ENCODE measurements at regions not wholly inside any gene's neighbourhood (a gene's known extent, or its start where the extent isn't known, plus 50 kb on each side); places are given as distances from the start of the nearest gene placed in this dataset.

GRCh38 chr18:70645971-70646370 is 357.1 kb downstream of the SOCS6 start:
- TF ChIP-seq CREB1 (IDR thresholded peaks at IDR 0.05; ENCODE audit: low read depth) (no peak), YY1 (IDR thresholded peaks at IDR 0.05; ENCODE audit: low read depth) (no peak), TEAD4 (IDR thresholded peaks at IDR 0.05) (no peak), USF1 (IDR thresholded peaks at IDR 0.05) (no peak), ZBTB7A (IDR thresholded peaks at IDR 0.05; ENCODE audit: low read depth) (no peak)

- TF ChIP-seq YY1 (IDR thresholded peaks at IDR 0.05; ENCODE audit: low read depth) (no peak), EP300 (IDR thresholded peaks at IDR 0.05; ENCODE audit: borderline replicate concordance) (no peak), USF1 (IDR thresholded peaks at IDR 0.05) (no peak), NFIC (IDR thresholded peaks at IDR 0.05) (no peak), ZBTB7A (IDR thresholded peaks at IDR 0.05; ENCODE audit: low read depth) (no peak), EGR1 (IDR thresholded peaks at IDR 0.05) (no peak), CREB1 (IDR thresholded peaks at IDR 0.05; ENCODE audit: low read depth) (no peak), TEAD4 (IDR thresholded peaks at IDR 0.05) (no peak), FOXM1 (IDR thresholded peaks at IDR 0.05; ENCODE audit: borderline replicate concordance, low read depth) (no peak), TCF12 (IDR thresholded peaks at IDR 0.05; ENCODE audit: low read depth) (no peak), REST (IDR thresholded peaks at IDR 0.05; ENCODE audit: low read depth) (no peak), MAX (IDR thresholded peaks at IDR 0.05) (no peak), RAD21 (IDR thresholded peaks at IDR 0.05; ENCODE audit: low read depth) (no peak)
These were observed 355.0 kb downstream of the SOCS6 start for GRCh38 chr18:70643812-70644211.

- TF ChIP-seq CEBPB (IDR thresholded peaks at IDR 0.05) (no peak), FOXM1 (IDR thresholded peaks at IDR 0.05; ENCODE audit: borderline replicate concordance, low read depth) (no peak), REST (IDR thresholded peaks at IDR 0.05; ENCODE audit: low read depth) (no peak), MAX (IDR thresholded peaks at IDR 0.05) (no peak), EP300 (IDR thresholded peaks at IDR 0.05; ENCODE audit: borderline replicate concordance) (no peak), TAF1 (IDR thresholded peaks at IDR 0.05; ENCODE audit: low read depth) (no peak), EGR1 (IDR thresholded peaks at IDR 0.05) (no peak), YY1 (IDR thresholded peaks at IDR 0.05; ENCODE audit: low read depth) (no peak), NFIC (IDR thresholded peaks at IDR 0.05) (no peak), USF1 (IDR thresholded peaks at IDR 0.05) (no peak), TEAD4 (IDR thresholded peaks at IDR 0.05) (no peak), CREB1 (IDR thresholded peaks at IDR 0.05; ENCODE audit: low read depth) (no peak), ZBTB7A (IDR thresholded peaks at IDR 0.05; ENCODE audit: low read depth) (no peak), TCF12 (IDR thresholded peaks at IDR 0.05; ENCODE audit: low read depth) (no peak), RAD21 (IDR thresholded peaks at IDR 0.05; ENCODE audit: low read depth) (no peak)
These were observed 352.4 kb downstream of the SOCS6 start for GRCh38 chr18:70641156-70641775.

GRCh38 chr18:70640336-70640887 is 351.6 kb downstream of the SOCS6 start:
- TF ChIP-seq REST (IDR thresholded peaks at IDR 0.05; ENCODE audit: low read depth) (no peak), EGR1 (IDR thresholded peaks at IDR 0.05) (no peak), YY1 (IDR thresholded peaks at IDR 0.05; ENCODE audit: low read depth) (no peak), RAD21 (IDR thresholded peaks at IDR 0.05; ENCODE audit: low read depth) (no peak), ZBTB7A (IDR thresholded peaks at IDR 0.05; ENCODE audit: low read depth) (no peak)

Data from Ishikawa (cell line).